Activated CD4-positive, alpha-beta memory T cell treated with anti-CD3 and anti-CD28 coated beads for 36 hours (primary cell): ENCODE measurements at regions not wholly inside any gene's neighbourhood (a gene's known extent, or its start where the extent isn't known, plus 50 kb on each side); places are given as distances from the start of the nearest gene placed in this dataset.
"Not testable (repeated sequence)": the region's sequence is repeated elsewhere in the genome, so short reads cannot be mapped to it uniquely, and the experiment has no call there.

ENCODE experiments used
- CTCF ChIA-PET: fragments of 350-600 bp; sonication (Branson Sonifier 250); formaldehyde crosslinking; loops from one replicate; lab custom pipeline; 2021; ENCODE audit warnings: antibody characterized with exemption, inconsistent platforms; lab: Charles Lee
- POLR2A ChIA-PET: fragments of 350-600 bp; sonication (Branson Sonifier 250); formaldehyde crosslinking; loops from one replicate; lab custom pipeline; 2021; ENCODE audit warnings: antibody characterized with exemption; lab: Charles Lee
- DNase-seq: peaks from one replicate; pipeline ENCODE4 v3.0.0-alpha.2; 2020
- H3K27ac Mint-ChIP-seq: one replicate; pipeline ENCODE4 v1.8.0; 2021; ENCODE audit warnings: mixed read lengths
- H3K27me3 Mint-ChIP-seq: one replicate; pipeline ENCODE4 v1.8.0; 2021; ENCODE audit warnings: mixed read lengths
- H3K36me3 Mint-ChIP-seq: one replicate; pipeline ENCODE4 v1.8.0; 2021; ENCODE audit warnings: mixed read lengths
- H3K4me1 Mint-ChIP-seq: one replicate; pipeline ENCODE4 v1.8.0; 2021; ENCODE audit warnings: low read depth, mixed read lengths
- H3K4me3 Mint-ChIP-seq: one replicate; pipeline ENCODE4 v1.8.0; 2021; ENCODE audit warnings: mild to moderate bottlenecking, mixed read lengths
- H3K9me3 Mint-ChIP-seq: one replicate; pipeline ENCODE4 v1.8.0; 2021; ENCODE audit warnings: mixed read lengths
- intact Hi-C: fragments of 100-400 bp; cut with micrococcal nuclease; formaldehyde crosslinking; loops from one replicate; pipeline ENCODE4 v1.15.1; 2023

GRCh38 chr1:183753464-183753891 lies 51.4 kb upstream of the RGL1 start:
- H3K9me3 Mint-ChIP-seq = peaks cover 9% of the 10 kb centered on the region
- DNase-seq = no peak
- no peaks in the 10 kb centered on the region for H3K4me1 Mint-ChIP-seq
- no peaks in the 10 kb centered on the region for H3K27me3 Mint-ChIP-seq
- ChIA-PET POLR2A (no interaction called here), CTCF (no interaction called here)
- no peak overlapping the region for H3K27ac Mint-ChIP-seq
- H3K4me3 Mint-ChIP-seq = no peak overlapping the region
- H3K36me3 Mint-ChIP-seq = peaks cover 13% of the 10 kb centered on the region
- intact Hi-C loops = no loop called here

GRCh38 chr1:183744132-183744913 lies 60.6 kb upstream of the RGL1 start:
- POLR2A ChIA-PET = no interaction called here

GRCh38 chr1:183742355-183742754 lies 62.6 kb upstream of the RGL1 start:
- DNase-seq = no peak
- Mint-ChIP-seq H3K36me3 (peaks cover 7% of the 10 kb centered on the region), H3K4me1 (no peaks in the 10 kb centered on the region), H3K9me3 (peaks cover 6% of the 10 kb centered on the region), H3K4me3 (no peak overlapping the region), H3K27ac (no peak overlapping the region), H3K27me3 (no peaks in the 10 kb centered on the region)
- intact Hi-C loops = no loop called here
- ChIA-PET CTCF (interaction anchor here (1.0 to 1.1 kb wide), 3 partner anchors 8 to 173 kb away, joined by 3 to 4 read pairs (median 3); no protein-coding TSS in a partner anchor), POLR2A (no interaction called here)

More at GRCh38 chr1:183744132-183744913, 60.6 kb upstream of the RGL1 start:
- H3K4me3 Mint-ChIP-seq = no peak overlapping the region
- intact Hi-C loops = no loop called here
- no peak for DNase-seq
- H3K36me3 Mint-ChIP-seq = peaks cover 15% of the 10 kb centered on the region
- no peak overlapping the region for H3K27ac Mint-ChIP-seq
- H3K27me3 Mint-ChIP-seq = no peaks in the 10 kb centered on the region
- CTCF ChIA-PET = no interaction called here
- H3K9me3 Mint-ChIP-seq = peaks cover 6% of the 10 kb centered on the region
- no peaks in the 10 kb centered on the region for H3K4me1 Mint-ChIP-seq

GRCh38 chr1:183739741-183740271 lies 65.1 kb upstream of the RGL1 start:
- peaks cover 6% of the 10 kb centered on the region for H3K9me3 Mint-ChIP-seq
- POLR2A ChIA-PET = no interaction called here
- H3K27ac Mint-ChIP-seq = no peak overlapping the region
- no peak overlapping the region for H3K4me3 Mint-ChIP-seq
- H3K36me3 Mint-ChIP-seq = peaks cover 5% of the 10 kb centered on the region
- H3K27me3 Mint-ChIP-seq = no peaks in the 10 kb centered on the region
- intact Hi-C loops = no loop called here
- H3K4me1 Mint-ChIP-seq = no peaks in the 10 kb centered on the region
- CTCF ChIA-PET = no interaction called here
- DNase-seq = no peak

- POLR2A ChIA-PET = no interaction called here
These were observed 65.8 kb upstream of the RGL1 start for GRCh38 chr1:183739082-183739481.

GRCh38 chr1:183737916-183738315 lies 67.0 kb upstream of the RGL1 start:
- not testable (repeated sequence) for DNase-seq, H3K4me1 Mint-ChIP-seq
- CTCF ChIA-PET = interaction anchor here (0.6 kb wide), 1 partner anchor 194 kb away, joined by 3 read pairs; no protein-coding TSS in a partner anchor

More at GRCh38 chr1:183739082-183739481, 65.8 kb upstream of the RGL1 start:
- intact Hi-C loops = no loop called here
- Mint-ChIP-seq H3K27me3 (no peaks in the 10 kb centered on the region), H3K27ac (no peak overlapping the region), H3K36me3 (peaks cover 5% of the 10 kb centered on the region), H3K4me1 (no peaks in the 10 kb centered on the region), H3K4me3 (no peak overlapping the region), H3K9me3 (peaks cover 6% of the 10 kb centered on the region)
- CTCF ChIA-PET = no interaction called here
- DNase-seq = peak; percentile 9

GRCh38 chr1:183736343-183736742 lies 68.6 kb upstream of the RGL1 start:
- Mint-ChIP-seq H3K4me1 (no peaks in the 10 kb centered on the region), H3K4me3 (no peak overlapping the region), H3K36me3 (no peaks in the 10 kb centered on the region), H3K27ac (no peak overlapping the region), H3K9me3 (no peaks in the 10 kb centered on the region), H3K27me3 (no peaks in the 10 kb centered on the region)
- CTCF ChIA-PET = interaction anchor here (0.7 kb wide), 1 partner anchor 650 kb away, joined by 3 read pairs; no protein-coding TSS in a partner anchor
- POLR2A ChIA-PET = no interaction called here
- intact Hi-C loops = no loop called here
- no peak for DNase-seq

More at GRCh38 chr1:183737916-183738315, 67.0 kb upstream of the RGL1 start:
- H3K4me3 Mint-ChIP-seq, POLR2A ChIA-PET, intact Hi-C loops, H3K9me3 Mint-ChIP-seq, H3K27me3 Mint-ChIP-seq, H3K27ac Mint-ChIP-seq, H3K36me3 Mint-ChIP-seq: not testable (repeated sequence)

GRCh38 chr1:183735069-183735860 lies 69.7 kb upstream of the RGL1 start:
- POLR2A ChIA-PET = no interaction called here
- no peaks in the 10 kb centered on the region for H3K36me3 Mint-ChIP-seq
- DNase-seq = no peak
- intact Hi-C loops = no loop called here
- H3K9me3 Mint-ChIP-seq = no peaks in the 10 kb centered on the region
- H3K4me3 Mint-ChIP-seq = no peak overlapping the region
- CTCF ChIA-PET = interaction anchor here (0.7 kb wide), 1 partner anchor 556 kb away, joined by 4 read pairs; no protein-coding TSS in a partner anchor
- no peaks in the 10 kb centered on the region for H3K27me3 Mint-ChIP-seq
- H3K4me1 Mint-ChIP-seq = no peaks in the 10 kb centered on the region
- no peak overlapping the region for H3K27ac Mint-ChIP-seq

GRCh38 chr1:183734543-183735036 lies 70.3 kb upstream of the RGL1 start:
- Mint-ChIP-seq H3K4me3 (no peak overlapping the region), H3K9me3 (no peaks in the 10 kb centered on the region), H3K36me3 (no peaks in the 10 kb centered on the region), H3K27ac (no peak overlapping the region), H3K27me3 (no peaks in the 10 kb centered on the region), H3K4me1 (no peaks in the 10 kb centered on the region)
- CTCF ChIA-PET = interaction anchor here (0.7 to 0.9 kb wide), 2 partner anchors 8 to 556 kb away, joined by 4 read pairs; no protein-coding TSS in a partner anchor
- no peak for DNase-seq
- POLR2A ChIA-PET = no interaction called here
- intact Hi-C loops = no loop called here

GRCh38 chr1:183733715-183734114 lies 71.2 kb upstream of the RGL1 start:
- no peak overlapping the region for H3K4me3 Mint-ChIP-seq
- H3K27me3 Mint-ChIP-seq = no peaks in the 10 kb centered on the region
- no peaks in the 10 kb centered on the region for H3K36me3 Mint-ChIP-seq
- POLR2A ChIA-PET = no interaction called here
- CTCF ChIA-PET = interaction anchor here (0.5 to 0.9 kb wide), 2 partner anchors 9 to 643 kb away, joined by 3 to 4 read pairs; no protein-coding TSS in a partner anchor
- intact Hi-C loops = no loop called here
- DNase-seq = no peak
- H3K27ac Mint-ChIP-seq = no peak overlapping the region
- no peaks in the 10 kb centered on the region for H3K4me1 Mint-ChIP-seq
- no peaks in the 10 kb centered on the region for H3K9me3 Mint-ChIP-seq

- intact Hi-C loops = no loop called here
- Mint-ChIP-seq H3K27me3 (no peaks in the 10 kb centered on the region), H3K36me3 (no peaks in the 10 kb centered on the region), H3K4me1 (no peaks in the 10 kb centered on the region), H3K27ac (no peak overlapping the region), H3K9me3 (peaks cover 2% of the 10 kb centered on the region), H3K4me3 (no peak overlapping the region)
- DNase-seq = no peak
- ChIA-PET POLR2A (interaction anchor here (0.5 kb wide), 1 partner anchor 34 kb away, joined by 3 read pairs; no protein-coding TSS in a partner anchor), CTCF (no interaction called here)
These were observed 72.6 kb upstream of the RGL1 start for GRCh38 chr1:183732236-183732880.
